MCF 10A (cell line): ENCODE measurements at regions not wholly inside any gene's neighbourhood (a gene's known extent, or its start where the extent isn't known, plus 50 kb on each side); places are given as distances from the start of the nearest gene placed in this dataset.

Experiments used
- BruUV-seq: library from RNA; stranded (reverse); fragments of 400-500 nt; replicated peaks from 2 replicates; lab custom pipeline; 2021; lab: Mats Ljungman, UMichigan
- CTCF ChIA-PET: fragments of 300-600 bp; sonication (Branson Sonifier 250); formaldehyde crosslinking; extraction: SDS; loops from one replicate; lab custom pipeline; 2021; ENCODE audit warnings: antibody characterized with exemption, inconsistent platforms; lab: Yijun Ruan, JAX
- POLR2A ChIA-PET: fragments of 300-600, 350-650 bp; sonication (Branson Sonifier 250); formaldehyde crosslinking; extraction: SDS; loops from one replicate; lab custom pipeline; 2020; ENCODE audit warnings: antibody characterized with exemption, inconsistent platforms; lab: Yijun Ruan, JAX
- DNase-seq: peaks from one replicate; pipeline ENCODE4 v3.0.0-alpha.2; 2018; ENCODE audit not compliant: unreplicated experiment
- H3K27ac Mint-ChIP-seq: one replicate; pipeline ENCODE4 v1.8.0; 2022; ENCODE audit warnings: mild to moderate bottlenecking, low read depth, mixed read lengths; ENCODE audit not compliant: unreplicated experiment
- H3K27me3 Mint-ChIP-seq: one replicate; pipeline ENCODE4 v1.8.0; 2022; ENCODE audit warnings: mixed read lengths; ENCODE audit not compliant: insufficient read depth, unreplicated experiment
- H3K36me3 Mint-ChIP-seq: one replicate; pipeline ENCODE4 v1.8.0; 2022; ENCODE audit warnings: mild to moderate bottlenecking, moderate library complexity, mixed read lengths; ENCODE audit not compliant: insufficient read depth, unreplicated experiment
- H3K4me1 Mint-ChIP-seq: one replicate; pipeline ENCODE4 v1.8.0; 2022; ENCODE audit warnings: mixed read lengths; ENCODE audit not compliant: insufficient read depth, unreplicated experiment
- H3K4me3 Mint-ChIP-seq: one replicate; pipeline ENCODE4 v1.8.0; 2022; ENCODE audit warnings: mild to moderate bottlenecking, moderate library complexity, mixed read lengths; ENCODE audit not compliant: unreplicated experiment
- H3K9me3 Mint-ChIP-seq: one replicate; pipeline ENCODE4 v1.8.0; 2022; ENCODE audit warnings: mixed read lengths; ENCODE audit not compliant: unreplicated experiment
- CTCF ChIP-seq: fragments of 200-600 bp; IDR thresholded peaks from one replicate; pipeline ENCODE4 v1.8.0; 2022; ENCODE audit warnings: antibody characterized with exemption, mild to moderate bottlenecking; ENCODE audit not compliant: unreplicated experiment
- intact Hi-C: fragments of 100-400 bp; cut with micrococcal nuclease; formaldehyde crosslinking; loops from 2 replicates; pipeline ENCODE4 v1.14.1; 2022

GRCh38 chr10:3552281-3552680, 232.7 kb downstream of the KLF6 start:
- DNase-seq, result no peak
- H3K4me1 Mint-ChIP-seq, result peaks cover 5% of the 10 kb centered on the region
- no peaks in the 10 kb centered on the region for H3K27me3 Mint-ChIP-seq
- intact Hi-C loops, result no loop called here
- H3K36me3 Mint-ChIP-seq, result no peaks in the 10 kb centered on the region
- no peak overlapping the region for H3K4me3 Mint-ChIP-seq
- BruUV-seq, result no TSS peak
- peaks cover 7% of the 10 kb centered on the region for H3K9me3 Mint-ChIP-seq
- no peak overlapping the region for H3K27ac Mint-ChIP-seq
- POLR2A ChIA-PET, result no interaction called here
- no peak for TF ChIP-seq CTCF
- CTCF ChIA-PET, result interaction anchor here (0.6 kb wide), 1 partner anchor 19 kb away, joined by 3 read pairs; no protein-coding TSS in a partner anchor

DNA sequence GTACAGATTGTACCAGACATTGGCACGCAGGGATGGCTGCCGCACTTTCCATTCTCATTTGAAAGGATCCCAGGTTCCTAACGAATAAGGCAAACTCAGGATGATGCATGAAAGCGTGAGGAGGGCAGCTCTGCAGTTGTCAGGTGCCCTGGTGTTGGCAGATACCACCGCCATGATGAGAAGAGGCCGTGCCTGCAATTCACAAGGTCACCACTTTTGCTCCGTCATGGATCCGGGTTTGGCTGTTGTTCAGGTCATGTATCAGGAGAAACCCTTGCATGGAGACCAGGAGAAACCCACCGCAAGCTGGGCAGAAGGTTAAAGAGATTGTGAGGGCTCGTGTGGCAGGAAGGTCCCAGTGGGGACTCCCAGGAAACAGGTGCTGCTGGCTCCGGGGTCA, 233.2 kb downstream of the KLF6 start:
- intact Hi-C loops, result no loop called here
- CTCF ChIA-PET, result interaction anchor here (0.6 kb wide), 1 partner anchor 19 kb away, joined by 3 read pairs; no protein-coding TSS in a partner anchor

GRCh38 chr10:3549118-3549517, 235.9 kb downstream of the KLF6 start:
- H3K9me3 Mint-ChIP-seq, result no peaks in the 10 kb centered on the region
- CTCF ChIA-PET, result no interaction called here
- no peak overlapping the region for H3K27ac Mint-ChIP-seq

More for the DNA sequence above, 233.2 kb downstream of the KLF6 start:
- Mint-ChIP-seq H3K4me1 (peaks cover 4% of the 10 kb centered on the region), H3K36me3 (no peaks in the 10 kb centered on the region), H3K9me3 (peaks cover 6% of the 10 kb centered on the region), H3K27ac (no peak overlapping the region), H3K4me3 (no peak overlapping the region), H3K27me3 (no peaks in the 10 kb centered on the region)
- no TSS peak for BruUV-seq
- no peak for DNase-seq
- POLR2A ChIA-PET, result no interaction called here
- no peak for TF ChIP-seq CTCF

GRCh38 chr10:3548702-3549101, 236.3 kb downstream of the KLF6 start:
- no peak for DNase-seq

More at GRCh38 chr10:3549118-3549517, 235.9 kb downstream of the KLF6 start:
- no peaks in the 10 kb centered on the region for H3K27me3 Mint-ChIP-seq
- BruUV-seq, result no TSS peak
- H3K36me3 Mint-ChIP-seq, result no peaks in the 10 kb centered on the region
- H3K4me1 Mint-ChIP-seq, result no peaks in the 10 kb centered on the region
- POLR2A ChIA-PET, result no interaction called here
- no peak for DNase-seq
- TF ChIP-seq CTCF, result no peak
- intact Hi-C loops, result no loop called here
- H3K4me3 Mint-ChIP-seq, result no peak overlapping the region

More at GRCh38 chr10:3548702-3549101, 236.3 kb downstream of the KLF6 start:
- BruUV-seq, result no TSS peak
- no peak overlapping the region for H3K4me3 Mint-ChIP-seq
- TF ChIP-seq CTCF, result no peak
- CTCF ChIA-PET, result no interaction called here
- H3K9me3 Mint-ChIP-seq, result no peaks in the 10 kb centered on the region
- H3K4me1 Mint-ChIP-seq, result no peaks in the 10 kb centered on the region
- H3K36me3 Mint-ChIP-seq, result no peaks in the 10 kb centered on the region
- intact Hi-C loops, result no loop called here
- H3K27ac Mint-ChIP-seq, result no peak overlapping the region
- no peaks in the 10 kb centered on the region for H3K27me3 Mint-ChIP-seq
- POLR2A ChIA-PET, result no interaction called here
